ENCODE measurements at regions not wholly inside any gene's neighbourhood (a gene's known extent, or its start where the extent isn't known, plus 50 kb on each side); places are given as distances from the start of the nearest gene placed in this dataset.

GRCh38 chr10:83580373-83581012 is 558.8 kb upstream of the GHITM start:
- TF ChIP-seq CTCF (conservative IDR thresholded peaks at IDR 0.05; ENCODE audit: low read depth, low read length) (no peak), EZH2 (IDR thresholded peaks at IDR 0.05; ENCODE audit: low read length, unreplicated experiment) (no peak), EZH2phosphoT487 (IDR thresholded peaks at IDR 0.05; ENCODE audit: borderline replicate concordance, low read length) (no peak)

Data from PC-3 (cell line).